ENCODE measurements at regions not wholly inside any gene's neighbourhood (a gene's known extent, or its start where the extent isn't known, plus 50 kb on each side); places are given as distances from the start of the nearest gene placed in this dataset.

- TF ChIP-seq CTCF (IDR thresholded peaks at IDR 0.05; ENCODE audit: low read depth, low read length) (no peak), EZH2phosphoT487 (IDR thresholded peaks at IDR 0.05; ENCODE audit: low read depth) (no peak)
These were observed 127.2 kb downstream of the UTP18 start for GRCh38 chr17:51387582-51387981.
